ENCODE measurements at regions not wholly inside any gene's neighbourhood (a gene's known extent, or its start where the extent isn't known, plus 50 kb on each side); places are given as distances from the start of the nearest gene placed in this dataset.

DNA sequence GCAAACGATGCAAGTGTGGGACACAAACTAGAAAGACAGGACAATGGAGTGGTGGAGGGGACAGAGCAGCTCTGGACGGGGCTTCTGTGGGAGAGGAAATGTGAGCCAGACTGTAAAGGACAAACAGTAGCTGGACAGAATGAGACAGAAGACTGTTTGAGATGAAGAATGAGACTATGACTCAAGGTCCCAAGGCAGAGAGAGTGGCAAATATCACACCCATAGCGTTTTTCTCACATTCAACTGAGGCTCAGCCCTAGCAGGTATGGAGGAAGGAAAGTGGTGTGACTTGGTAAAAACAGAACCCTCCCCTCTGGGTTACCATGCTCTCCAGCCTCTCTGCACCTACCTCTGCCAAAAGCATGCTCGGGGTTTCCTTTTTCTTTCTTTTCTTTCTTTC, 96.5 kb downstream of the RPL27A start:
- Histone ChIP-seq H3K23ac (ENCODE audit: insufficient read length, low read depth, low read length) (no peak overlapping the region), H3K4me1 (ENCODE audit: insufficient read depth, low read length) (no peaks in the 10 kb centered on the region), H3K9me3 (ENCODE audit: control insufficient read depth, low read depth, low read length) (no peaks in the 10 kb centered on the region), H2BK120ac (ENCODE audit: low read depth, low read length, poor library complexity, severe bottlenecking) (no peak overlapping the region), H3K79me2 (ENCODE audit: insufficient read depth, low read length) (no peaks in the 10 kb centered on the region), H3K18ac (ENCODE audit: insufficient read length, low read depth, low read length) (no peak overlapping the region), H2AFZ (ENCODE audit: low read length) (no peak overlapping the region), H4K91ac (ENCODE audit: insufficient read length, low read depth, low read length) (no peak overlapping the region), H3K4me2 (ENCODE audit: insufficient read depth, insufficient read length, low read length) (no peak overlapping the region), H3K14ac (ENCODE audit: insufficient read depth, low read length) (no peak overlapping the region), H3K4ac (ENCODE audit: low read depth, low read length) (no peak overlapping the region), H3K27ac (ENCODE audit: insufficient read length, low read depth, low read length) (no peak overlapping the region), H3K9ac (ENCODE audit: extremely low read depth, insufficient read length, low read length) (no peak overlapping the region), H2AK5ac (ENCODE audit: insufficient read length, low read length) (no peak overlapping the region), H3K56ac (ENCODE audit: insufficient read length, low read depth, low read length) (no peak overlapping the region), H3K79me1 (ENCODE audit: insufficient read depth, low read depth, low read length, poor library complexity, severe bottlenecking) (no peaks in the 10 kb centered on the region), H3K27me3 (ENCODE audit: insufficient read depth, low read length) (no peaks in the 10 kb centered on the region), H3K23me2 (ENCODE audit: insufficient read length, low read depth, low read length, poor library complexity, severe bottlenecking) (no peaks in the 10 kb centered on the region), H3T11ph (ENCODE audit: low read length) (no peak overlapping the region), H2BK15ac (ENCODE audit: low read depth, low read length) (no peak overlapping the region), H4K5ac (ENCODE audit: insufficient read length, low read depth, low read length) (no peak overlapping the region), H4K8ac (replicated peaks; ENCODE audit: insufficient read length, low read depth, low read length) (no peak overlapping the region), H2BK5ac (ENCODE audit: insufficient read length, low read length) (no peak overlapping the region), H2BK20ac (ENCODE audit: low read depth, low read length, poor library complexity, severe bottlenecking) (no peak overlapping the region), H4K20me1 (ENCODE audit: control insufficient read depth, insufficient read depth, insufficient read length) (no peaks in the 10 kb centered on the region), H2BK12ac (ENCODE audit: insufficient read length, low read depth, low read length) (no peak overlapping the region)
- Mint-ChIP-seq H3K4me3 (no peak overlapping the region), H3K27me3 (ENCODE audit: low read depth) (no peaks in the 10 kb centered on the region; the same call in 1 of the 2 replicates), H3K36me3 (ENCODE audit: insufficient read depth in 1 of 3, low read depth in 3 of 3) (peaks cover 0 to 2% (median 0%) of the 10 kb centered on the region in 3 experiments; a peak in 1 of 7 replicates), H3K27ac (peak overlapping the region in 1 of 3 experiments; percentile 18; a peak in 2 of 7 replicates), H3K4me1 (peaks cover 7 to 8% of the 10 kb centered on the region in 2 experiments), H3K9me3 (no peaks in the 10 kb centered on the region)
- no CpG with 5 or more reads among the region's 4 CpGs for WGBS (ENCODE audit: extremely low coverage, insufficient read length, low lambda C conversion rate)
- TF ChIP-seq, protein P1, sequence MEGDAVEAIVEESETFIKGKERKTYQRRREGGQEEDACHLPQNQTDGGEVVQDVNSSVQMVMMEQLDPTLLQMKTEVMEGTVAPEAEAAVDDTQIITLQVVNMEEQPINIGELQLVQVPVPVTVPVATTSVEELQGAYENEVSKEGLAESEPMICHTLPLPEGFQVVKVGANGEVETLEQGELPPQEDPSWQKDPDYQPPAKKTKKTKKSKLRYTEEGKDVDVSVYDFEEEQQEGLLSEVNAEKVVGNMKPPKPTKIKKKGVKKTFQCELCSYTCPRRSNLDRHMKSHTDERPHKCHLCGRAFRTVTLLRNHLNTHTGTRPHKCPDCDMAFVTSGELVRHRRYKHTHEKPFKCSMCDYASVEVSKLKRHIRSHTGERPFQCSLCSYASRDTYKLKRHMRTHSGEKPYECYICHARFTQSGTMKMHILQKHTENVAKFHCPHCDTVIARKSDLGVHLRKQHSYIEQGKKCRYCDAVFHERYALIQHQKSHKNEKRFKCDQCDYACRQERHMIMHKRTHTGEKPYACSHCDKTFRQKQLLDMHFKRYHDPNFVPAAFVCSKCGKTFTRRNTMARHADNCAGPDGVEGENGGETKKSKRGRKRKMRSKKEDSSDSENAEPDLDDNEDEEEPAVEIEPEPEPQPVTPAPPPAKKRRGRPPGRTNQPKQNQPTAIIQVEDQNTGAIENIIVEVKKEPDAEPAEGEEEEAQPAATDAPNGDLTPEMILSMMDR (conservative IDR thresholded peaks at IDR 0.05): no peak
- no peak for DNase-seq

All from H9 (cell line).